Natural killer cell treated with Interleukin-12 subunit alpha and Interleukin-12 subunit beta and Interleukin-15 and Interleukin-18, amount 100 ng/mL, for 72 hours (primary cell): ENCODE measurements at regions not wholly inside any gene's neighbourhood (a gene's known extent, or its start where the extent isn't known, plus 50 kb on each side); places are given as distances from the start of the nearest gene placed in this dataset.
"Not testable (repeated sequence)": the region's sequence is repeated elsewhere in the genome, so short reads cannot be mapped to it uniquely, and the experiment has no call there.

Source experiments
- ATAC-seq, 2 donors: fragments of 150-1000 bp; cut with Tn5 transposase in 1 of 2; sonication (Bioruptor Pico), chemical (Tn5 transposase) in 1 of 2; 2 replicates each; pipeline ENCODE4 v1.10.0; 2021
- DNase-seq: peaks from one replicate; pipeline ENCODE4 v3.0.0; 2022; ENCODE audit warnings: low spot score
- H3K27ac Mint-ChIP-seq, 2 donors: 1 replicate in 1 of 2; 2 replicates in 1 of 2; pipeline ENCODE4 v1.8.0; 2022; ENCODE audit warnings: mixed read lengths in 2 of 2, mild to moderate bottlenecking in 1 of 2, moderate library complexity in 1 of 2
- H3K27me3 Mint-ChIP-seq, 2 donors: 1 replicate in 1 of 2; 2 replicates in 1 of 2; pipeline ENCODE4 v1.8.0; 2022; ENCODE audit warnings: mixed read lengths in 2 of 2
- H3K36me3 Mint-ChIP-seq: one replicate; pipeline ENCODE4 v1.8.0; 2022; ENCODE audit warnings: mixed read lengths
- H3K4me1 Mint-ChIP-seq, 2 donors: 1 replicate in 1 of 2; 2 replicates in 1 of 2; pipeline ENCODE4 v1.8.0; 2022; ENCODE audit warnings: low read depth in 2 of 2, mixed read lengths in 2 of 2, mild to moderate bottlenecking in 1 of 2
- H3K4me3 Mint-ChIP-seq: one replicate; pipeline ENCODE4 v1.8.0; 2022; ENCODE audit warnings: mixed read lengths
- H3K9me3 Mint-ChIP-seq: 2 replicates; pipeline ENCODE4 v1.8.0; 2022; ENCODE audit warnings: mixed read lengths

GRCh38 chr3:162973428-162973917, 1476.9 kb downstream of the OTOL1 start:
- no peak overlapping the region for H3K4me3 Mint-ChIP-seq
- no peaks in the 10 kb centered on the region for H3K36me3 Mint-ChIP-seq
- ATAC-seq (no peak), DNase-seq (no peak)
- H3K27ac Mint-ChIP-seq: no peak overlapping the region
- H3K27me3 Mint-ChIP-seq: no peaks in the 10 kb centered on the region
- no peaks in the 10 kb centered on the region for H3K4me1 Mint-ChIP-seq
- H3K9me3 Mint-ChIP-seq: peaks cover 4% of the 10 kb centered on the region

DNA sequence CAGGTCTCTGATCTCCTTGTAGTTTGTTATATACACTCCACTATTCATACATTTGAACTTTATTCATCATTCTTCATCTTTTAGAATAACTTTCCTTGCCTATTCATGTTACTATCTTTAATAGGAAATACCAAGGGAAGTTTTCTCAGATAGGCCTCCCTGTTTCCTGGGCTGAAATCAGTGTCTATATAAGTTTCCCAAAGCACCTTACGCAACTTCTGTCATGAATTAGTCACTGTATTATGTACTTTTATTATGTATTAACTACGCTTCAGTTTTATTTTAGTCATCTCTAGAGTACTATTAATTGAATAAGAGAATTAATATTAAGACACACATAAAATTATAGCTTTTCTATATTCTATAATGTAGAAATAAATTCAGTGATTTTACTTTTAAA, 1481.5 kb downstream of the OTOL1 start:
- Mint-ChIP-seq H3K36me3 (no peaks in the 10 kb centered on the region), H3K4me3 (no peak overlapping the region)
- DNase-seq: no peak

GRCh38 chr3:162984746-162985145, 1488.1 kb downstream of the OTOL1 start:
- H3K36me3 Mint-ChIP-seq: peaks cover 6% of the 10 kb centered on the region
- no peaks in the 10 kb centered on the region for H3K4me1 Mint-ChIP-seq
- H3K4me3 Mint-ChIP-seq: no peak overlapping the region
- ATAC-seq (no peak), DNase-seq (no peak)
- H3K27ac Mint-ChIP-seq: no peak overlapping the region
- H3K9me3 Mint-ChIP-seq: no peaks in the 10 kb centered on the region
- no peaks in the 10 kb centered on the region for H3K27me3 Mint-ChIP-seq

More for the DNA sequence above, 1481.5 kb downstream of the OTOL1 start:
- H3K4me1 Mint-ChIP-seq: no peaks in the 10 kb centered on the region
- H3K27me3 Mint-ChIP-seq: no peaks in the 10 kb centered on the region
- peaks cover 3% of the 10 kb centered on the region for H3K9me3 Mint-ChIP-seq
- H3K27ac Mint-ChIP-seq: no peak overlapping the region
- no peak for ATAC-seq

GRCh38 chr3:162987085-162987794, 1490.6 kb downstream of the OTOL1 start:
- not testable (repeated sequence) for H3K4me1 Mint-ChIP-seq, H3K27me3 Mint-ChIP-seq, ATAC-seq, H3K27ac Mint-ChIP-seq, DNase-seq, H3K9me3 Mint-ChIP-seq, H3K4me3 Mint-ChIP-seq, H3K36me3 Mint-ChIP-seq

- H3K4me1 Mint-ChIP-seq: no peaks in the 10 kb centered on the region
- H3K27ac Mint-ChIP-seq: no peak overlapping the region
- ATAC-seq: no peak
- H3K4me3 Mint-ChIP-seq: no peak overlapping the region
- no peaks in the 10 kb centered on the region for H3K27me3 Mint-ChIP-seq
- peaks cover 12% of the 10 kb centered on the region for H3K9me3 Mint-ChIP-seq
- H3K36me3 Mint-ChIP-seq: no peaks in the 10 kb centered on the region
- no peak for DNase-seq
These were observed 1496.1 kb downstream of the OTOL1 start for GRCh38 chr3:162992741-162993140.

- DNase-seq: no peak
- H3K4me3 Mint-ChIP-seq: no peak overlapping the region
- ATAC-seq: no peak
- no peaks in the 10 kb centered on the region for H3K4me1 Mint-ChIP-seq
- H3K27me3 Mint-ChIP-seq: no peaks in the 10 kb centered on the region
- no peaks in the 10 kb centered on the region for H3K36me3 Mint-ChIP-seq
- H3K27ac Mint-ChIP-seq: no peak overlapping the region
- peaks cover 12% of the 10 kb centered on the region for H3K9me3 Mint-ChIP-seq
These were observed 1497.6 kb downstream of the OTOL1 start for GRCh38 chr3:162994165-162994564.

DNA sequence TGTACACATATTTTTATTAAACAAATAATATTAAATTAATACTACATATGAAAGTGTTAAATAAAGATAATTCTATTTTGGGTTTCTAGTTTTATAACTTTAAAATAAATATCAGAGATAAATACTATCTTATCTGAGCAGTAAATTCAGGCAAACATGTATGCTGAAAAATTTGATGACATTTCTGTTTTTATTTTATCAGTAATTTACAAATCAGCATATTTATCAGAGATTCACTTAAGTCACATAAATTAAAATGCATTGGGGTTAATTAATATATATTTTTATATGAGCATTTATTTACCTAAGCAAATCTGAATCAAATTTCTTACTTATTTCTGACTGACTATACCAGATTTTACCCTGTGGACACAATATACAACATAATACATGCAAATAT, 1499.8 kb downstream of the OTOL1 start:
- Mint-ChIP-seq H3K36me3 (no peaks in the 10 kb centered on the region), H3K27me3 (no peaks in the 10 kb centered on the region), H3K9me3 (peaks cover 12% of the 10 kb centered on the region), H3K4me1 (no peaks in the 10 kb centered on the region), H3K4me3 (no peak overlapping the region), H3K27ac (no peak overlapping the region)
- ATAC-seq: no peak
- DNase-seq: no peak

- H3K36me3 Mint-ChIP-seq: no peaks in the 10 kb centered on the region
- no peak for DNase-seq
- H3K27ac Mint-ChIP-seq: no peak overlapping the region
- ATAC-seq: no peak
- no peak overlapping the region for H3K4me3 Mint-ChIP-seq
- H3K9me3 Mint-ChIP-seq: peaks cover 7% of the 10 kb centered on the region
- no peaks in the 10 kb centered on the region for H3K4me1 Mint-ChIP-seq
- H3K27me3 Mint-ChIP-seq: no peaks in the 10 kb centered on the region
These were observed 1501.6 kb downstream of the OTOL1 start for GRCh38 chr3:162998205-162998604.

DNA sequence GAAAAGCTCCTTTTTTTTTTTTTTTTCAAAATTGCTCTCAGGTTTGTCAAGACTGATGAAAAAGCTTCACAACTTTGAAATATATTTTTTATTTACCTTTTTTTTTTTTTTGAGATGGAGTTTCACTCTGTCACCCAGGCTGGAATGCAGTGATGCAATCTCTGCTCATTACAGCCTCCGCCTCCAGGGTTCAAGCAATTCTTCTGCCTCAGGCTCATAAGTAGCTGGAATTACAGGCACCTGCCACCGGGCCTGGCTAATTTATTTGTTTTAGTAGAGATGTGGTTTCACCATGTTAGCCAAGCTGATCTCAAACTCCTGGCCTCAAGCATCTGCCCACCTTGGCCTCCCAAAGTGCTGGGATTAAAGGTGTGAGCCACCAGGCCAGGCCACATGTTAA, 1515.0 kb downstream of the OTOL1 start:
- Mint-ChIP-seq H3K4me3 (no peak overlapping the region), H3K9me3 (peaks cover 14% of the 10 kb centered on the region)

DNA sequence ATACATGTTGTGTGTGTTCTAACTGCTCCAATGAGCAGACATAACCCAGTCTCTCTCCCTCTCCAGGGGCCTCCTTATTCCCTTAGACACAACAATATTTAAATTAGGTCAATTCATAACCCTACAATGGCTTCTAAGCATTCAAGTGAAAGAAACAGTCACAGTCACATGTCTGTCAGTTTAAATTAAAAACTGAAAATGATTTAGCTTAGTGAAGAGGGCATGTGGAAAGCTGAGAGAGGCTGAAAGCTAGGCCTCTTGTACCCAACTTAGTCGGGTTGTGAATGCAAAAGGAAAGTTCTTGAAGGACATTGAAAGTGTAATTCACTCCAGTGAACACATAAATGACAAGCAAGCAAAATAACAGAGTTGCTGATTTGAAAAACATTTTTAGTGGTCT, 1519.6 kb downstream of the OTOL1 start:
- ATAC-seq: no peak
- Mint-ChIP-seq H3K36me3 (no peaks in the 10 kb centered on the region), H3K9me3 (peaks cover 7% of the 10 kb centered on the region), H3K4me1 (no peaks in the 10 kb centered on the region), H3K27me3 (no peaks in the 10 kb centered on the region), H3K27ac (no peak overlapping the region), H3K4me3 (no peak overlapping the region)
- no peak for DNase-seq

More for the DNA sequence above, 1515.0 kb downstream of the OTOL1 start:
- Mint-ChIP-seq H3K36me3 (no peaks in the 10 kb centered on the region), H3K27me3 (no peaks in the 10 kb centered on the region), H3K27ac (no peak overlapping the region), H3K4me1 (no peaks in the 10 kb centered on the region)
- no peak for ATAC-seq
- no peak for DNase-seq

GRCh38 chr3:163018067-163018466, 1521.5 kb downstream of the OTOL1 start:
- Mint-ChIP-seq H3K4me1 (no peaks in the 10 kb centered on the region), H3K36me3 (no peaks in the 10 kb centered on the region), H3K4me3 (no peak overlapping the region), H3K27ac (no peak overlapping the region), H3K9me3 (peaks cover 7% of the 10 kb centered on the region), H3K27me3 (no peaks in the 10 kb centered on the region)
- DNase-seq (no peak), ATAC-seq (no peak)

- Mint-ChIP-seq H3K4me1 (no peaks in the 10 kb centered on the region), H3K4me3 (no peak overlapping the region), H3K9me3 (peaks cover 7% of the 10 kb centered on the region), H3K27me3 (no peaks in the 10 kb centered on the region), H3K27ac (no peak overlapping the region), H3K36me3 (no peaks in the 10 kb centered on the region)
- no peak for DNase-seq
- no peak for ATAC-seq
These were observed 1522.1 kb downstream of the OTOL1 start for GRCh38 chr3:163018664-163019063.

- no peaks in the 10 kb centered on the region for H3K36me3 Mint-ChIP-seq
- no peak overlapping the region for H3K27ac Mint-ChIP-seq
- no peak overlapping the region for H3K4me3 Mint-ChIP-seq
- DNase-seq (no peak), ATAC-seq (no peak)
- H3K27me3 Mint-ChIP-seq: no peaks in the 10 kb centered on the region
- H3K9me3 Mint-ChIP-seq: peaks cover 7% of the 10 kb centered on the region
- no peaks in the 10 kb centered on the region for H3K4me1 Mint-ChIP-seq
These were observed 1522.7 kb downstream of the OTOL1 start for GRCh38 chr3:163019260-163019659.

- no peaks in the 10 kb centered on the region for H3K4me1 Mint-ChIP-seq
- peaks cover 10% of the 10 kb centered on the region for H3K9me3 Mint-ChIP-seq
- H3K4me3 Mint-ChIP-seq: no peak overlapping the region
- DNase-seq (no peak), ATAC-seq (no peak)
- H3K36me3 Mint-ChIP-seq: no peaks in the 10 kb centered on the region
- H3K27ac Mint-ChIP-seq: no peak overlapping the region
- H3K27me3 Mint-ChIP-seq: no peaks in the 10 kb centered on the region
These were observed 1537.0 kb downstream of the OTOL1 start for GRCh38 chr3:163033652-163034051.

DNA sequence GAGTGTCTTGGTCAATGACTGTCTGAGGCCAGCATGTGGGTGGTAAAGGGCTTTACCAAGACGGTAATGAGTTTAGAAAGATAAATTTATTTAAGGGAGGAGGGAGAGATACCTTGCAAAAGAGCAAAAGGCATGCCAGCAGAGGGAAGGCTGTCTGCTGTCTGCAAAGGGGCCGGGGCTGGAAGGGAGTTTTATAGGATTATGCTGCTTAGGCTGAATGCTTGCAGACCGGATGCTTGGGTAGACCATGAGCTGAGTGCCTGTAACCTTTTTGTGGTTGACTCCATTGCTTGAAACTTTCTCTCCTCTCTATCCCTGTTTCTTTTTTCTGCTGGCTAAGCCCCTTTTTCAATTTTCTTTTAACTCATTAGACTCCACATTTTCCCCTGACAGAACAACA, 1543.0 kb downstream of the OTOL1 start:
- DNase-seq (no peak), ATAC-seq (no peak)
- H3K4me3 Mint-ChIP-seq: no peak overlapping the region
- no peaks in the 10 kb centered on the region for H3K4me1 Mint-ChIP-seq
- no peaks in the 10 kb centered on the region for H3K27me3 Mint-ChIP-seq
- peaks cover 27% of the 10 kb centered on the region for H3K9me3 Mint-ChIP-seq
- H3K36me3 Mint-ChIP-seq: peaks cover 7% of the 10 kb centered on the region
- no peak overlapping the region for H3K27ac Mint-ChIP-seq
